ENCODE measurements at regions not wholly inside any gene's neighbourhood (a gene's known extent, or its start where the extent isn't known, plus 50 kb on each side); places are given as distances from the start of the nearest gene placed in this dataset.

- no peak for DNase-seq (ENCODE audit: low read depth in 1 of 2, low spot score in 1 of 2)
These were observed 188.5 kb downstream of the HLX start for GRCh38 chr1:221067721-221068120.

- DNase-seq (ENCODE audit: low read depth in 1 of 2, low spot score in 1 of 2) = no peak
These were observed 190.1 kb downstream of the HLX start for GRCh38 chr1:221069178-221069903.

DNA sequence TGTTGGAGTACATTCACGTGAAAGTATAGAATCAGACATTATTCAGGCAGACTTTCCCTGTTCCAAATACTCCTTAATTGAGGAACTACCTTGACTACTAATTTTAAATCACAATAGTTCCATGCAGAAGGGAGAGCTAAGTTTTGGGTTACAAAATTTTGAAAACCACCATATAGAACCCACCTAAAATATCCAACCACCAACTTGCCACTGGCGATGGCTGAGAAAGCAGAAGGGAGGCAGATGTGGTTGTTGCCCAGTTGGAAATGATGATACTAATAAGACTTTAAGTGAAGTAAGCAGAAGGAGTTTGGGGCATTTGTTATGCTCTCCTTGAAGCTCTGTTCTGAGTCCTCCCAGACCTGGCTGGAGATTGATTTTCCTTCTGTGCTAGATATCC is 190.7 kb downstream of the HLX start:
- DNase-seq (ENCODE audit: low read depth in 1 of 2, low spot score in 1 of 2) = no peak

- DNase-seq (ENCODE audit: low read depth in 1 of 2, low spot score in 1 of 2) = no peak
These were observed 192.5 kb downstream of the HLX start for GRCh38 chr1:221071777-221072176.

DNA sequence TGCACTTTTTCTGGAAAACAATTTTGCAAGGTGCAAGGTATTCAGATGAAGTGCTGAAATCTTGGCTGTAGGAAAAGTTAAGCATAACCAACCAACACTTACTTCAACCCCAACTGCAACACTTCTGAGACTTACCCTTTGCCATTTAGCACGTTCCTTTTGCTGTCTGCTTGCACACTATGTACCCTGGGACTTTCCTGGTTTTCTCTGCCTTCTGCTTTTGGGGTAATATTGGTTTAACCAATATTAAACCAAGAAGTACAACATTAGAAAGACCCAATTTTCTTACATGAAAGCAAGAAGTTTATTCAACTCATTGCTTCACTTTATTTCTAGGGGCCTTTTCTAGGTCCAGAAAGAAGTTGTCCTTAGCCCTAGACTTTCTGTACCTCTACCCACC is 193.0 kb downstream of the HLX start:
- DNase-seq (ENCODE audit: low read depth in 1 of 2, low spot score in 1 of 2) = no peak

GRCh38 chr1:221074332-221074731 is 195.1 kb downstream of the HLX start:
- no peak for DNase-seq (ENCODE audit: low read depth in 1 of 2, low spot score in 1 of 2)

GRCh38 chr1:221075911-221076310 is 196.7 kb downstream of the HLX start:
- DNase-seq (ENCODE audit: low read depth in 1 of 2, low spot score in 1 of 2) = no peak

DNA sequence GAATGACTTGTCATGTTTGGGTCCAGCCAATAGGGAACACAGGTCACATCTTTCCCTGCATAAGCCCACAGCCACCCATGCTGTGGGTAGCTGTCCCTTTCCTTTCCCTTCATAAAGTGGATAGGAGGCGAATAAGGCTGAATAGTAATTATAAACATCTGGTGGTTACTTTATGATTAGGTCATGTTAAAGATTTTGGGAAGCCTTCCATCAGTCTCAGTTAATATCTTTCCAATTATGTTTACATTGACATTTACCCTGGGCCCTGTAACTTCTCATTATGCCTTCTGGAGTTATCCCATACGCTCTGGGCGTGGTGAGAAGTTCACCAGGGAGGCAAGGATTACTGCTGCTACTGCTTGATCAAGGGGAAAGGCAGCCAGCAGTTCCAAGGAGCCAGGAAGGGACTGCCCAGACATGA is 197.2 kb downstream of the HLX start:
- no peak for DNase-seq (ENCODE audit: low read depth in 1 of 2, low spot score in 1 of 2)

DNA sequence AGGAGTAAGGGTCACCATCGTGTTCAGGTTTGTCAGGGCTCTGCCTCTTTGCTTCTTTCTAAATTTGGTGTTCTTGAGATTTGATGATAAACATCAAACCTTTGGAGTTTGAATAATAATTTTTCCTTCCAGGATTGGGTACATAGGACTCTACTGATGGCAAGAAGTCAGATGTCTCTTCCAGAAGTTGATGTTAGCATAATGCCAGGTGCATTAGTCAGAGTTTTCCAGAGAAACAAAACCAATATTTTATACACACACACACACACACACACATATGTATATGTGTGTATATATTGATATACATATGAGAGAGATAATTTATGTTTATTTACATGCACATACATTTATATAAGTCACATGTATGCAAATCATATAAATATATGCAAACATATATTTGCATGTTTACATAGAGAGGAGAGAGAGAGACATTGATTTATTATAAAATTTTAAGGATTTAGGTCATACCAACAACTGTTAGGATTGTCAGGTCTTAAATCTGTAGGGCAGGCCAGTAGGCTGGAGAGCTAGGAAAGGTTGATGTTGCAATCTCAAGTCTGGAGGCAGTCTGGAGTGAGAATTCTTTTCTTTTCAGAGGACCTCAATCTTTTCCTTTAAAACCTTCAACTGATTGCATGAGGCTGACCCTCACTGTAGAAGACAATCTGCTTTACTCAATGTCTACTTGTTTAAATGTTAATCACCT is 199.2 kb downstream of the HLX start:
- no peak for DNase-seq (ENCODE audit: low read depth in 1 of 2, low spot score in 1 of 2)

DNA sequence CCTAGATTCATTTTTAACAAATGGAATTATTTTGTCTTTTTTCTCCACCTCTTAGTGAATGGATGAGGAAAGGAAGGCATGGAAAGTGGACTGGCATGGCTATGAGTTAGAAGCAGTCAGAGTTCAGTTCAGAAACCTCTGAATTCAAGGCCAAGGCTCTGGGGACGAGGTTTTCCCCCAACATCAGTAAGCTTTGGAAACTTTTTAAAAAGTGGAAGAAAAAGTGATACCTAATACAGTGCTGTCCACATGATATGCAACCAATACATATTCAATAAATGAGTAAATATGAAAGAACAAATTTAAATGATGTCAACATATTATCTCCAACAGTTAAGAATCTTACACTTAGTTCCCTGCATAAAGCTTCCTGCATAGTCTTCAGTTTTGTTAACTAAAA is 204.7 kb downstream of the HLX start:
- DNase-seq (ENCODE audit: low read depth in 1 of 2, low spot score in 1 of 2) = no peak

DNA sequence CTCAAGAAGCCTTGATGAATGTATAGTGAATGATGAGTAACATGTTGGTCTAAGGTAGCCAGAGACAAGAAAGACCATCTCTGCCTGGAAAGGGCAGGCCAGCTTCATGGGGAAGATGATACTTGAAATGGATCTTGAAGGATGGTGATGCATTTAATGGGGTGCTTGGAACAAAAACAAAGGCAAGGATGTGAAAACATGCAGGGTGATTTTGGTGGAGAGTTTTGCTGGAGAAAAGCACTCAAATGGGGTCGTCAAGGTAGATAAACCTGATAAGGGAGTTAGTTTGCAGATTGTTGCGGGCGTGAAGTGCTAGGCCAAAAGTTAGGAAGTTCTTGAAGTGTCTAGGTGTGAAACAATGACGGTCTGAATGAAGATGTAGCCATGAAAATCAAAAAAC is 205.4 kb downstream of the HLX start:
- no peak for DNase-seq (ENCODE audit: low read depth in 1 of 2, low spot score in 1 of 2)

DNA sequence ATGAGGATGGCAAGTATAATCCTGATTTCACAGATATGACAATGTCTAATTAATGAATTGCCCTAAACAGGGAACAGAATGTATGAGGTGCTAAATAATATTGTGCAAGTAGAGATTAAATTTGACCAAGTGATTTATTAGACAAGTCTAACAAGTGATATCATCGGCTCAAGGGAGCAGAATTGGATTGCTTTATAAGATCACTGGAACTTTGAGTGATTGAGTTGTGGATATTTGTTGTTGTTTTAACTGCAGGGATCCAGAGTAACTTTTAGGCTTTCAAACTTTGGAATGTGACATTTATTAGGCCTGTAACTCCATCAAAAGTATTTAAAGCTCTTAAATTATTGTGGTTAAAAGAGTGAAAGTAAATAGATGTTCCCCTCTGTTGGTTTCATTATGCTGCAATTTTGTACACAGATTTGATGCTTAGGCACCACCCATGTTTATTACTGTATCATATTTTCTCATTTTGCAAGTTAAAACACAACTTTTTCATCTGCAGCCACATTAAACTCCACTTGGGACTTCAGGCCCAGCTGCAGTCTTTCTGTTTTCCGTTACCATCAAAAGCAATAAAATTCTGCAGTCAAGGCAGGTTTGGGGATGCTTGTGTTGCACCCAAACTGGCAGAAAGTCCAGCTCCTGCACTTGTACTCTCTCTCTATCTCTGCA is 206.6 kb downstream of the HLX start:
- no peak for DNase-seq (ENCODE audit: low read depth in 1 of 2, low spot score in 1 of 2)

- no peak for DNase-seq (ENCODE audit: low read depth in 1 of 2, low spot score in 1 of 2)
These were observed 208.7 kb downstream of the HLX start for GRCh38 chr1:221087919-221088318.

- no peak for DNase-seq (ENCODE audit: low read depth in 1 of 2, low spot score in 1 of 2)
These were observed 210.0 kb downstream of the HLX start for GRCh38 chr1:221089273-221089672.

DNA sequence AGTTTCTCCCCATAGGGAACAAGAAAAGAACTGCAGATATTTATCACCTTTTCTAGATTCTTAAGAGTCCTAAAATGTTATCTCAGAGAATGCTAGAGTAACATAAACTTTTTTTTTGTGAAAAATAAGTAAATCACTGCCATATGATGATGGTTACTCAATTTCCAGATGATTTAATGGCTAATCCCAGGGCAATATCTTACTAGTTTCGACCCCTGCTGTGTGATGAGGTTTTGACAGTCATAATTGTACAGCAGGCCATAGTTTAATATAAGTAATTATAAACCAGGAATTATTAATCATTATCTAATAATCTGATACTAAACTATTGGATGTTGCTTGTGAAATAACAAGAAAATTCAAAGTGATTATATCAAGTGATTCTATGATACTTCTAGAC is 210.6 kb downstream of the HLX start:
- DNase-seq (ENCODE audit: low read depth in 1 of 2, low spot score in 1 of 2) = no peak

DNA sequence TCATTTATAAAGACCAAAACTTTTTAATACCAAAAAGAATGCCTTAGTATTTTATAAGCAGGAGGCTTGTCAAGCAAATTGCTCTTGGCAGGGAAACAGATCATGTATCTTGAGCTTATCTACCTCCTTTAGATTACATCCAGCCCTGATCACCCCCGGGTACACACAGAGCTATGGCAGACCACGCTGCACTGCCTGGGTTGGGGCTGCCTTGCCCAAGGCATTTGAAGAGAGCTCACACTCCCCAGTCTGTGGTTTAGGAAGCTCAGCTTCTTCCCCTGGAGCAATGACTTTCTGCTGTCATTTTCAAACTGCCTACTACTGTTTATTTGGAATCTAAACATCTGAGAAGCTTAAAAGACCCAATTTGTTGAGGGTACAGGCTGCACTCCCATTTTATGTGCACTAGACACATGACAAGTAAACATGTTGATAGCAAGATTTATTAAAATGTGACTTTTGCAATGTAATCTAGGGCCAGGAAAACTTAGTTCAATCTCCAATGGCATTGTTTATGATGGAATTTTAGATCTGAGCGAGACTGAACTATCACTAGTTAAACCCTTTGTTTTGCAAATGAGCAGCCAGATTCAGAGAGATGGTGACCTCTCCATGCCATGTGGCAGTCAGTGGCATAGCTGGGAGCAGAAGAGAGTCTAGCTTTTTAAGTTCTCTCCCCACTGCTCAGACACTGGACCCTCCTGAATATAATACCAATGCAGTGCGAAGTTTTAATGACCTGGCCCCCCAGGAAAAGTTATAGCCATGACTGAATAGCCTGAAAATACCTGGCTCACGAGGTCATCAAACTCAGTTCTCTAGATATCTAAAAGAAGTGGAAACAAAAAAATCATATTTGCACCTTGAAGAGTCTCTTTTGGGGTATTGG is 214.9 kb downstream of the HLX start:
- DNase-seq (ENCODE audit: low read depth in 1 of 2, low spot score in 1 of 2) = no peak

GRCh38 chr1:221097479-221098281 is 218.4 kb downstream of the HLX start:
- DNase-seq (ENCODE audit: low read depth in 1 of 2, low spot score in 1 of 2) = no peak

GRCh38 chr1:221098471-221099405 is 219.5 kb downstream of the HLX start:
- no peak for DNase-seq (ENCODE audit: low read depth in 1 of 2, low spot score in 1 of 2)

All from activated T-helper 1 cell treated with anti-CD3 and anti-CD28 coated beads, Interleukin-2, amount 50 U/mL, for 16 hours (primary cell).